Keratinocyte (primary cell): ENCODE measurements at regions not wholly inside any gene's neighbourhood (a gene's known extent, or its start where the extent isn't known, plus 50 kb on each side); places are given as distances from the start of the nearest gene placed in this dataset.
A peak's percentile ranks its signal among the peaks of the same experiment; 100 is the strongest.

ENCODE experiments used
- DNase-seq: peaks from one replicate; pipeline ENCODE4 v3.0.0-alpha.2; 2011; ENCODE audit warnings: low read depth, missing footprints, low spot score
- FAIRE-seq: peaks from 2 replicates; lab custom pipeline; 2011; peaks lifted over from hg19 to GRCh38; lab: Jason Lieb, UNC
- H2AFZ ChIP-seq: 2 replicates; pipeline ENCODE4 v1.6.0; 2012; ENCODE audit warnings: low read length, control low read depth, inconsistent platforms; ENCODE audit not compliant: control insufficient read depth
- H3K27ac ChIP-seq: 2 replicates; pipeline ENCODE4 v1.5.1; 2011; ENCODE audit warnings: low read length; ENCODE audit not compliant: control insufficient read depth, insufficient read depth
- H3K27me3 ChIP-seq: 3 replicates; pipeline ENCODE4 v1.6.0; 2011; ENCODE audit warnings: low read length; ENCODE audit not compliant: control insufficient read depth, insufficient read depth; ENCODE audit errors: extremely low read depth
- H3K36me3 ChIP-seq, 2 experiments: 2 replicates in 1 of 2; 3 replicates in 1 of 2; pipeline ENCODE4 v1.5.1; 2011; ENCODE audit warnings: low read length in 2 of 2, mild to moderate bottlenecking in 1 of 2; ENCODE audit not compliant: control insufficient read depth in 2 of 2, insufficient read depth in 2 of 2; ENCODE audit errors: extremely low read depth in 1 of 2
- H3K4me1 ChIP-seq: 3 replicates; pipeline ENCODE4 v1.5.1; 2011; ENCODE audit warnings: low read length; ENCODE audit not compliant: control insufficient read depth, insufficient read depth; ENCODE audit errors: extremely low read depth
- H3K4me2 ChIP-seq: 3 replicates; pipeline ENCODE4 v1.6.0; 2011; ENCODE audit warnings: low read depth, low read length; ENCODE audit not compliant: control insufficient read depth, insufficient read depth; ENCODE audit errors: extremely low read depth
- H3K4me3 ChIP-seq, 3 experiments: fragments of 200-600 bp in 1 of 3; sonication (generic) in 1 of 3; 2 replicates in 2 of 3; 3 replicates in 1 of 3; pipeline ENCODE4 v1.5.1; 2011 to 2016; ENCODE audit warnings: low read length in 3 of 3, mild to moderate bottlenecking in 3 of 3, control low read depth in 2 of 3, inconsistent platforms in 1 of 3, low read depth in 1 of 3, mixed read lengths in 1 of 3, mixed run types in 1 of 3, moderate library complexity in 1 of 3; ENCODE audit not compliant: control insufficient read depth in 2 of 3, insufficient read depth in 2 of 3; ENCODE audit errors: extremely low read depth in 1 of 3
- H3K79me2 ChIP-seq: 2 replicates; pipeline ENCODE4 v1.6.0; 2012; ENCODE audit warnings: low read length; ENCODE audit not compliant: control insufficient read depth, insufficient read depth
- H3K9ac ChIP-seq: 3 replicates; pipeline ENCODE4 v1.6.0; 2011; ENCODE audit warnings: low read length; ENCODE audit not compliant: control insufficient read depth, insufficient read depth; ENCODE audit errors: extremely low read depth
- H3K9me1 ChIP-seq: 3 replicates; pipeline ENCODE4 v1.6.0; 2011; ENCODE audit warnings: low read length; ENCODE audit not compliant: control insufficient read depth, insufficient read depth; ENCODE audit errors: extremely low read depth
- H3K9me3 ChIP-seq: 2 replicates; pipeline ENCODE4 v1.5.1; 2012; ENCODE audit warnings: low read depth, low read length; ENCODE audit not compliant: control insufficient read depth
- H4K20me1 ChIP-seq: 3 replicates; pipeline ENCODE4 v1.6.0; 2011; ENCODE audit warnings: low read length; ENCODE audit not compliant: control insufficient read depth, insufficient read depth; ENCODE audit errors: extremely low read depth
- EZH2 ChIP-seq: IDR thresholded peaks from one replicate; pipeline ENCODE4 v1.6.1; 2012; ENCODE audit warnings: inconsistent platforms, mild to moderate bottlenecking, low read length, moderate library complexity
- dilution Hi-C: fragments of 300-500 bp; cut with MboI; formaldehyde crosslinking; loops from one replicate; pipeline ENCODE4 v1.7.0; 2020; ENCODE audit warnings: low sequenced_read_pairs; ENCODE audit not compliant: extremely low pct_ligation_motif_present
- TF ChIP-seq, protein P1 (sequence below), 3 experiments: IDR thresholded peaks in 1 of 3; conservative IDR thresholded peaks in 1 of 3; optimal IDR thresholded peaks in 1 of 3; 2 replicates in 2 of 3; 3 replicates in 1 of 3; pipeline versions ENCODE3 to v1.5.1; 2011; ENCODE audit warnings: low read length in 3 of 3, mild to moderate bottlenecking in 3 of 3, moderate library complexity in 2 of 3, control low read depth in 1 of 3, inconsistent platforms in 1 of 3; ENCODE audit not compliant: insufficient read depth in 2 of 3; ENCODE audit errors: extremely low read depth in 1 of 3

DNA sequence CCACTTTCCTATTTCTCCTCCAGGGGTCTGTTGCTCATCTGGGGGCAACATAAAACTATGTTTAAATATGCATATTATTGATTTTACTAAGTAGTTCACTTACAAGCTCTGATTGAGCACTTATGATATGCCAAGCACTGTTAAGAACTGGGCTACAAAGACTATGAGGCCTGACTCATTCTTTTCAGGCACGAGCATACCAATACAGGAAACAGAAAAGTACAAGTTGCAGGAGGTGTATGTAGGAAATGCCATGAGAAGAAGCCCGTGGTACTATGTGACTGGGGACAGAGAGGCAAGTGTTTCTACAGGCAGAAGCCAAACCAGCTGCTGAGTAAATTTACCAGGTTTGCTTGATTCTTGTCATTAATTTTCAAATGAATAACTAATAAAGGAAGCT is 120.4 kb upstream of the PTGFR start:
- FAIRE-seq (peak; percentile 5), DNase-seq (no peak)
- Histone ChIP-seq H3K36me3 (no peaks in the 10 kb centered on the region), H4K20me1 (no peaks in the 10 kb centered on the region), H3K4me2 (no peak overlapping the region), H3K27me3 (no peaks in the 10 kb centered on the region), H3K79me2 (no peaks in the 10 kb centered on the region), H3K4me1 (no peaks in the 10 kb centered on the region), H3K4me3 (no peak overlapping the region), H3K9me1 (no peaks in the 10 kb centered on the region), H3K9ac (no peak overlapping the region), H2AFZ (no peak overlapping the region), H3K9me3 (no peaks in the 10 kb centered on the region), H3K27ac (no peak overlapping the region)
- no peak for TF ChIP-seq EZH2
- TF ChIP-seq, protein P1, sequence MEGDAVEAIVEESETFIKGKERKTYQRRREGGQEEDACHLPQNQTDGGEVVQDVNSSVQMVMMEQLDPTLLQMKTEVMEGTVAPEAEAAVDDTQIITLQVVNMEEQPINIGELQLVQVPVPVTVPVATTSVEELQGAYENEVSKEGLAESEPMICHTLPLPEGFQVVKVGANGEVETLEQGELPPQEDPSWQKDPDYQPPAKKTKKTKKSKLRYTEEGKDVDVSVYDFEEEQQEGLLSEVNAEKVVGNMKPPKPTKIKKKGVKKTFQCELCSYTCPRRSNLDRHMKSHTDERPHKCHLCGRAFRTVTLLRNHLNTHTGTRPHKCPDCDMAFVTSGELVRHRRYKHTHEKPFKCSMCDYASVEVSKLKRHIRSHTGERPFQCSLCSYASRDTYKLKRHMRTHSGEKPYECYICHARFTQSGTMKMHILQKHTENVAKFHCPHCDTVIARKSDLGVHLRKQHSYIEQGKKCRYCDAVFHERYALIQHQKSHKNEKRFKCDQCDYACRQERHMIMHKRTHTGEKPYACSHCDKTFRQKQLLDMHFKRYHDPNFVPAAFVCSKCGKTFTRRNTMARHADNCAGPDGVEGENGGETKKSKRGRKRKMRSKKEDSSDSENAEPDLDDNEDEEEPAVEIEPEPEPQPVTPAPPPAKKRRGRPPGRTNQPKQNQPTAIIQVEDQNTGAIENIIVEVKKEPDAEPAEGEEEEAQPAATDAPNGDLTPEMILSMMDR (optimal IDR thresholded peaks at IDR 0.05 in 1 of 3, IDR thresholded peaks at IDR 0.05 in 1 of 3, conservative IDR thresholded peaks at IDR 0.05 in 1 of 3; ENCODE audit: extremely low read depth in 1 of 3, insufficient read depth in 2 of 3, low read length in 3 of 3), result no peak
- dilution Hi-C loops, result no loop called here

DNA sequence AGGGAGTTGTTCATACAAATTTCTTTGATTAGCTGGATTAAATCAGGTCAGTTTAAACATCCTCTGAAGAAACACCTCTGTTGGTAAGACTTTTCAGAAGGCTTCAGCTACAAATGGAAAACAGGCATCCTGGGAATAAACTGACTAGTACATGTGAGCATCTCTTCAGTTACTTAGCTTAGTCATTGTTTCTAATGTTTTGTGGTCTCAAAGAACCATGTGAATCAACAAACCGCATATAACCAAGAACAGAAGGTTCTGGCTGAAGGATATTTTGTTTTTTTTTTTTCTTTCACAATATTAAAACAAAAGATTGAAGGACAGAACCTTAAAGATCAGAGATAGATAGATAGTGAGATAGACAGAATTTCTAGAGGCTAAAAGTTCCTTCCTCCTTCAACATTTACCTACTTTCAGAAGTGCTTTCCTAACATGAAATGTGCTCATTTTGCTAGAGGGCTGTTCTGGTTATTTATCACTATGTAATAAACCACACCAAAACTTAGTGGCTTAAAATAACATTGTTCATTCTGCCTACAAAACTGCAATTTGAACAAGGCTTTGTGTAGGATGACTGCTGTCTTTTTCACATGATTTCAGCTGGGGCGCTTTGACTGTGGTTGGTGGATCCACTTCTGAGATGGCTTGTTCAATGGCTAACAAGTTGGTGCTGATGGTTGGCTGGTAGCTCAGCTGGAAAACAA is 119.8 kb upstream of the PTGFR start:
- Histone ChIP-seq H3K27me3 (no peaks in the 10 kb centered on the region), H3K4me1 (no peaks in the 10 kb centered on the region), H3K9ac (no peak overlapping the region), H3K4me3 (no peak overlapping the region), H3K27ac (no peak overlapping the region), H4K20me1 (no peaks in the 10 kb centered on the region), H3K9me3 (no peaks in the 10 kb centered on the region), H2AFZ (no peak overlapping the region), H3K36me3 (no peaks in the 10 kb centered on the region), H3K79me2 (no peaks in the 10 kb centered on the region), H3K9me1 (no peaks in the 10 kb centered on the region), H3K4me2 (no peak overlapping the region)
- no peak for TF ChIP-seq EZH2
- TF ChIP-seq, protein P1 (optimal IDR thresholded peaks at IDR 0.05 in 1 of 3, IDR thresholded peaks at IDR 0.05 in 1 of 3, conservative IDR thresholded peaks at IDR 0.05 in 1 of 3; ENCODE audit: extremely low read depth in 1 of 3, insufficient read depth in 2 of 3, low read length in 3 of 3), result no peak
- dilution Hi-C loops, result no loop called here
- FAIRE-seq, result no peak
- no peak for DNase-seq
